MM.1S (cell line): ENCODE measurements at regions not wholly inside any gene's neighbourhood (a gene's known extent, or its start where the extent isn't known, plus 50 kb on each side); places are given as distances from the start of the nearest gene placed in this dataset.

Source experiments
- DNase-seq: peaks from one replicate; pipeline ENCODE4 v3.0.0-alpha.2; 2015
- H2AFZ ChIP-seq: fragments of 300-600 bp; sonication (generic); 2 replicates; pipeline ENCODE4 v1.6.0; 2016; ENCODE audit warnings: antibody characterized with exemption, low read length
- H3F3A ChIP-seq: fragments of 300-600 bp; sonication (generic); 2 replicates; pipeline ENCODE4 v1.6.1; 2016; ENCODE audit warnings: mild to moderate bottlenecking, antibody characterized with exemption, low read length, moderate library complexity, mixed read lengths; ENCODE audit not compliant: insufficient read depth
- H3K27ac ChIP-seq: fragments of 300-600 bp; sonication (generic); 2 replicates; pipeline ENCODE4 v1.5.1; 2016; ENCODE audit warnings: mild to moderate bottlenecking, low read length
- H3K27me3 ChIP-seq: fragments of 300-600 bp; sonication (generic); replicated peaks from 2 replicates; pipeline ENCODE4 v1.6.0; 2016; ENCODE audit warnings: low read length; ENCODE audit not compliant: insufficient read depth
- H3K36me3 ChIP-seq: fragments of 300-600 bp; sonication (generic); replicated peaks from 2 replicates; pipeline ENCODE4 v1.6.1; 2016; ENCODE audit warnings: mild to moderate bottlenecking, low read length, mixed read lengths; ENCODE audit not compliant: insufficient read depth
- H3K4me1 ChIP-seq: fragments of 300-600 bp; sonication (generic); 2 replicates; pipeline ENCODE4 v1.6.1; 2016; ENCODE audit warnings: low read length, mixed read lengths
- H3K4me2 ChIP-seq: fragments of 300-600 bp; sonication (generic); 2 replicates; pipeline ENCODE4 v1.6.0; 2016; ENCODE audit warnings: low read depth, low read length
- H3K4me3 ChIP-seq: fragments of 300-600 bp; sonication (generic); 2 replicates; pipeline ENCODE4 v1.5.1; 2016; ENCODE audit warnings: low read length, mixed read lengths
- H3K79me2 ChIP-seq: fragments of 300-600 bp; sonication (generic); 2 replicates; pipeline ENCODE4 v1.6.1; 2016; ENCODE audit warnings: mixed run types, low read length, mixed read lengths
- H3K9ac ChIP-seq: fragments of 300-600 bp; sonication (generic); 2 replicates; pipeline ENCODE4 v1.6.1; 2016; ENCODE audit warnings: low read length, mixed read lengths
- H3K9me2 ChIP-seq: fragments of 300-600 bp; sonication (generic); replicated peaks from 2 replicates; pipeline ENCODE4 v1.6.1; 2016; ENCODE audit warnings: mild to moderate bottlenecking, low read length, mixed read lengths; ENCODE audit not compliant: insufficient read depth
- H3K9me3 ChIP-seq: fragments of 300-600 bp; sonication (generic); replicated peaks from 2 replicates; pipeline ENCODE4 v1.6.1; 2016; ENCODE audit warnings: mild to moderate bottlenecking, low read length, mixed read lengths; ENCODE audit not compliant: insufficient read depth
- H4K20me1 ChIP-seq: fragments of 300-600 bp; sonication (generic); 2 replicates; pipeline ENCODE4 v1.6.1; 2016; ENCODE audit warnings: mild to moderate bottlenecking, low read length, moderate library complexity, mixed read lengths; ENCODE audit not compliant: insufficient read depth
- CTCF ChIP-seq: fragments of 300-600 bp; sonication (generic); IDR thresholded peaks from 2 replicates; pipeline ENCODE4 v1.5.1; 2016; ENCODE audit warnings: antibody characterized with exemption, low read length, mixed read lengths
- EZH2 ChIP-seq: fragments of 300-600 bp; sonication (generic); optimal IDR thresholded peaks from 2 replicates; pipeline ENCODE3; 2017; ENCODE audit warnings: low read depth, mild to moderate bottlenecking, antibody characterized with exemption, low read length, mixed read lengths
- EZH2phosphoT487 ChIP-seq: fragments of 300-600 bp; sonication (generic); IDR thresholded peaks from 2 replicates; pipeline ENCODE4 v1.6.1; 2018; ENCODE audit warnings: antibody characterized with exemption, low read length

- H3K4me1 ChIP-seq = no peaks in the 10 kb centered on the region
- no peaks in the 10 kb centered on the region for H3K9me2 ChIP-seq
- no peak overlapping the region for H3K4me3 ChIP-seq
- H3K79me2 ChIP-seq = no peaks in the 10 kb centered on the region
- H3K27ac ChIP-seq = no peak overlapping the region
- no peak for DNase-seq
- TF ChIP-seq CTCF (no peak), EZH2 (no peak), EZH2phosphoT487 (no peak)
- H3K9ac ChIP-seq = no peak overlapping the region
- no peak overlapping the region for H2AFZ ChIP-seq
- H3K9me3 ChIP-seq = no peaks in the 10 kb centered on the region
- H3K4me2 ChIP-seq = no peak overlapping the region
- H3K36me3 ChIP-seq = no peaks in the 10 kb centered on the region
- no peaks in the 10 kb centered on the region for H3K27me3 ChIP-seq
- H4K20me1 ChIP-seq = no peaks in the 10 kb centered on the region
- H3F3A ChIP-seq = no peaks in the 10 kb centered on the region
Measured at GRCh38 chr3:31469385-31469784, 63.3 kb upstream of the STT3B start.

- no peak for DNase-seq
- no peaks in the 10 kb centered on the region for H4K20me1 ChIP-seq
Measured at GRCh38 chr3:31472479-31473390, 60.0 kb upstream of the STT3B start.

GRCh38 chr3:31476209-31476608 lies 56.5 kb upstream of the STT3B start:
- Histone ChIP-seq H3K4me3 (no peak overlapping the region), H2AFZ (no peak overlapping the region), H3K79me2 (no peaks in the 10 kb centered on the region), H3K4me2 (no peak overlapping the region), H3K9me3 (no peaks in the 10 kb centered on the region), H3K36me3 (no peaks in the 10 kb centered on the region), H3K9me2 (no peaks in the 10 kb centered on the region), H3K27ac (no peak overlapping the region), H3K9ac (no peak overlapping the region), H3K27me3 (no peaks in the 10 kb centered on the region), H3K4me1 (no peaks in the 10 kb centered on the region), H4K20me1 (no peaks in the 10 kb centered on the region), H3F3A (no peaks in the 10 kb centered on the region)
- no peak for DNase-seq
- TF ChIP-seq CTCF (no peak), EZH2phosphoT487 (no peak), EZH2 (no peak)

More at GRCh38 chr3:31472479-31473390, 60.0 kb upstream of the STT3B start:
- H3K9me2 ChIP-seq = no peaks in the 10 kb centered on the region
- no peak overlapping the region for H3K27ac ChIP-seq
- H3K36me3 ChIP-seq = no peaks in the 10 kb centered on the region
- no peaks in the 10 kb centered on the region for H3F3A ChIP-seq
- no peaks in the 10 kb centered on the region for H3K4me1 ChIP-seq
- TF ChIP-seq EZH2 (no peak), EZH2phosphoT487 (no peak), CTCF (no peak)
- H3K4me2 ChIP-seq = no peak overlapping the region
- no peak overlapping the region for H3K9ac ChIP-seq
- H2AFZ ChIP-seq = no peak overlapping the region
- H3K4me3 ChIP-seq = no peak overlapping the region
- no peaks in the 10 kb centered on the region for H3K27me3 ChIP-seq
- H3K9me3 ChIP-seq = no peaks in the 10 kb centered on the region
- H3K79me2 ChIP-seq = no peaks in the 10 kb centered on the region
